ENCODE measurements at regions not wholly inside any gene's neighbourhood (a gene's known extent, or its start where the extent isn't known, plus 50 kb on each side); places are given as distances from the start of the nearest gene placed in this dataset.
A peak's percentile ranks its signal among the peaks of the same experiment; 100 is the strongest.

- no peaks in the 10 kb centered on the region for H3K79me2 ChIP-seq (ENCODE audit: control insufficient read depth, insufficient read depth, low read length)
- no peaks in the 10 kb centered on the region; the same call in 1 of the 2 replicates for H4K20me1 ChIP-seq (replicated peaks; ENCODE audit: control insufficient read depth, insufficient read depth, low read length)
- intact Hi-C loops (cut with micrococcal nuclease) (no loop called here), in situ Hi-C loops (cut with MboI) (no loop called here)
- H3K4me3 ChIP-seq = no peak overlapping the region
- ATAC-seq = no peak
- no TSS peak for BruUV-seq (replicated peaks)
- no peak for TF ChIP-seq POLR2A (conservative IDR thresholded peaks at IDR 0.05)
- CTCF ChIA-PET (ENCODE audit: low intra/inter-chr PET ratio) = no interaction called here
- POLR2A ChIA-PET = no interaction called here
- no peak overlapping the region for H3K27ac ChIP-seq (ENCODE audit: extremely low read depth, low read depth, low read length)
- H3K4me1 ChIP-seq (replicated peaks in 1 of 2; ENCODE audit: control insufficient read depth in 2 of 2, insufficient read depth in 2 of 2, low read length in 2 of 2) = no peaks in the 10 kb centered on the region
- FAIRE-seq = no peak
- no peak for DNase-seq (ENCODE audit: extremely low read depth in 1 of 4, low spot score in 3 of 4)
- H3K36me3 ChIP-seq (ENCODE audit: control insufficient read depth, insufficient read depth, low read length) = no peaks in the 10 kb centered on the region
- no peaks in the 10 kb centered on the region for H3K27me3 ChIP-seq (ENCODE audit: control insufficient read depth in 2 of 2, insufficient read depth in 2 of 2, low read length in 2 of 2)
- H3K9me3 ChIP-seq (replicated peaks; ENCODE audit: control insufficient read depth, insufficient read depth, low read depth, low read length) = no peaks in the 10 kb centered on the region
- H3K4me2 ChIP-seq (ENCODE audit: insufficient read depth, low read length) = no peak overlapping the region
- no peak overlapping the region for H2AFZ ChIP-seq (ENCODE audit: low read depth, low read length)
- 4% methylated on average over 6 of the region's 6 CpGs for WGBS (ENCODE audit: insufficient coverage, low coverage, missing lambda C conversion rate)
- no peaks in the 10 kb centered on the region for H3K9me1 ChIP-seq (ENCODE audit: control insufficient read depth, insufficient read depth, low read length)
- H3K9ac ChIP-seq (ENCODE audit: insufficient read depth in 1 of 2, low read depth in 2 of 2, low read length in 2 of 2) = no peak overlapping the region
These were observed 132.0 kb upstream of the CXCL12 start for GRCh38 chr10:44516891-44517290.

DNA sequence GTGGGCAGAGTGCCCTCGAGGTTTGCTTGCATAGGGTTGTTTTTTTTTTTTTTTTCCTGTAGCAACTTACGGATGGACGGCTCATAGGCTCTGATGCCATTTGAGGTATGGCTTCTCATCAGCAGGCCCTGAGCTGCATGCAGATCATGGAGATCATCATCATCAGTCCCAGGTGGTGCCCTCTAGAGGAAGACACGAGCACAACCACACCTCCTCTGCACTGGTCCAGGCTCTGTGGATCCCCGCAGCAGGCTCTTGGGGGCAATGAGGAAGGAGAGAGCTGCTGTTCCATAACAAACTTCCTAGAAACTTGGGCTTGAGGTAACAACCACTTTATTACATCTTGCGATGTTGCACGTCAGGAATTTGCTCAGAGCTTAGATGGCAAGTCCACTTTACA is 132.7 kb upstream of the CXCL12 start:
- Histone ChIP-seq H3K36me3 (ENCODE audit: control insufficient read depth, insufficient read depth, low read length) (no peaks in the 10 kb centered on the region), H3K4me2 (ENCODE audit: insufficient read depth, low read length) (no peak overlapping the region), H3K4me1 (replicated peaks in 1 of 2; ENCODE audit: control insufficient read depth in 2 of 2, insufficient read depth in 2 of 2, low read length in 2 of 2) (no peaks in the 10 kb centered on the region), H3K4me3 (no peak overlapping the region), H4K20me1 (replicated peaks; ENCODE audit: control insufficient read depth, insufficient read depth, low read length) (no peaks in the 10 kb centered on the region; the same call in 1 of the 2 replicates), H3K27ac (ENCODE audit: extremely low read depth, low read depth, low read length) (no peak overlapping the region), H3K9me1 (ENCODE audit: control insufficient read depth, insufficient read depth, low read length) (no peaks in the 10 kb centered on the region), H3K79me2 (ENCODE audit: control insufficient read depth, insufficient read depth, low read length) (no peaks in the 10 kb centered on the region), H3K27me3 (ENCODE audit: control insufficient read depth in 2 of 2, insufficient read depth in 2 of 2, low read length in 2 of 2) (no peaks in the 10 kb centered on the region), H3K9me3 (replicated peaks; ENCODE audit: control insufficient read depth, insufficient read depth, low read depth, low read length) (no peaks in the 10 kb centered on the region), H2AFZ (ENCODE audit: low read depth, low read length) (no peak overlapping the region), H3K9ac (ENCODE audit: insufficient read depth in 1 of 2, low read depth in 2 of 2, low read length in 2 of 2) (no peak overlapping the region)
- intact Hi-C loops (cut with micrococcal nuclease) = no loop called here
- 2% methylated on average over 7 of the region's 7 CpGs for WGBS (ENCODE audit: insufficient coverage, low coverage, missing lambda C conversion rate)
- TF ChIP-seq CREM (IDR thresholded peaks at IDR 0.05; ENCODE audit: low read depth) (0 out of 2 replicates have a peak, but pooled peaks have one; percentile 40), CTCFL (IDR thresholded peaks at IDR 0.05; ENCODE audit: borderline replicate concordance, insufficient read depth, low read depth, low read length, poor library complexity, severe bottlenecking) (peak; percentile 37), RCOR1 (IDR thresholded peaks at IDR 0.05; ENCODE audit: borderline replicate concordance in 1 of 2, low read depth in 2 of 2, low read length in 2 of 2) (peak in 1 of 2 experiments; percentile 29; a peak in 1 of 4 replicates), SMC3 (conservative IDR thresholded peaks at IDR 0.05; ENCODE audit: insufficient read depth, low read depth, low read length) (0 out of 2 replicates have a peak, but pooled peaks have one; percentile 30), IRF9 (tag; IDR thresholded peaks at IDR 0.05) (no peak), TAF7 (tag; IDR thresholded peaks at IDR 0.05) (no peak)
- TF ChIP-seq, protein P1, sequence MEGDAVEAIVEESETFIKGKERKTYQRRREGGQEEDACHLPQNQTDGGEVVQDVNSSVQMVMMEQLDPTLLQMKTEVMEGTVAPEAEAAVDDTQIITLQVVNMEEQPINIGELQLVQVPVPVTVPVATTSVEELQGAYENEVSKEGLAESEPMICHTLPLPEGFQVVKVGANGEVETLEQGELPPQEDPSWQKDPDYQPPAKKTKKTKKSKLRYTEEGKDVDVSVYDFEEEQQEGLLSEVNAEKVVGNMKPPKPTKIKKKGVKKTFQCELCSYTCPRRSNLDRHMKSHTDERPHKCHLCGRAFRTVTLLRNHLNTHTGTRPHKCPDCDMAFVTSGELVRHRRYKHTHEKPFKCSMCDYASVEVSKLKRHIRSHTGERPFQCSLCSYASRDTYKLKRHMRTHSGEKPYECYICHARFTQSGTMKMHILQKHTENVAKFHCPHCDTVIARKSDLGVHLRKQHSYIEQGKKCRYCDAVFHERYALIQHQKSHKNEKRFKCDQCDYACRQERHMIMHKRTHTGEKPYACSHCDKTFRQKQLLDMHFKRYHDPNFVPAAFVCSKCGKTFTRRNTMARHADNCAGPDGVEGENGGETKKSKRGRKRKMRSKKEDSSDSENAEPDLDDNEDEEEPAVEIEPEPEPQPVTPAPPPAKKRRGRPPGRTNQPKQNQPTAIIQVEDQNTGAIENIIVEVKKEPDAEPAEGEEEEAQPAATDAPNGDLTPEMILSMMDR (IDR thresholded peaks at IDR 0.05 in 2 of 3, conservative IDR thresholded peaks at IDR 0.05 in 1 of 3; ENCODE audit: insufficient read depth in 2 of 3, low read depth in 1 of 3, low read length in 3 of 3) = peak; percentile 51 to 76 (median 57)
- peak; percentile 35 to 54 (median 50) for DNase-seq (ENCODE audit: extremely low read depth in 1 of 4, low spot score in 3 of 4)
- in situ Hi-C loops (cut with MboI) = no loop called here
- POLR2A ChIA-PET = interaction anchor here (0.6 kb wide), 1 partner anchor 554 kb away, joined by 4 read pairs; no protein-coding TSS in a partner anchor
- ATAC-seq = peak; percentile 96
- CTCF ChIA-PET (ENCODE audit: low intra/inter-chr PET ratio) = no interaction called here
- no TSS peak for BruUV-seq (replicated peaks)
- FAIRE-seq = peak; percentile 78

All from K562 (cell line).